Osteoblast (primary cell): ENCODE measurements at regions not wholly inside any gene's neighbourhood (a gene's known extent, or its start where the extent isn't known, plus 50 kb on each side); places are given as distances from the start of the nearest gene placed in this dataset.

Experiments used
- DNase-seq: peaks from one replicate; pipeline ENCODE4 v3.0.0; 2011; ENCODE audit warnings: low spot score, mixed read lengths; ENCODE audit not compliant: insufficient read length; ENCODE audit errors: missing footprints
- H2AFZ ChIP-seq: 2 replicates; pipeline ENCODE4 v1.6.0; 2011; ENCODE audit warnings: mild to moderate bottlenecking, low read length
- H3K27ac ChIP-seq: 2 replicates; pipeline ENCODE4 v1.5.1; 2011; ENCODE audit warnings: mild to moderate bottlenecking, low read depth, low read length, moderate library complexity
- H3K27me3 ChIP-seq: 2 replicates; pipeline ENCODE4 v1.6.0; 2012; ENCODE audit warnings: mild to moderate bottlenecking, control low read depth, inconsistent platforms, low read length, moderate library complexity; ENCODE audit not compliant: insufficient read depth
- H3K36me3 ChIP-seq: 2 replicates; pipeline ENCODE4 v1.5.1; 2011; ENCODE audit warnings: mild to moderate bottlenecking, low read length, control low read depth, moderate library complexity; ENCODE audit not compliant: insufficient read depth
- H3K4me1 ChIP-seq: 2 replicates; pipeline ENCODE4 v1.5.1; 2011; ENCODE audit warnings: mild to moderate bottlenecking, low read length, control low read depth, moderate library complexity; ENCODE audit not compliant: insufficient read depth
- H3K4me2 ChIP-seq: 2 replicates; pipeline ENCODE4 v1.6.0; 2011; ENCODE audit warnings: mild to moderate bottlenecking, low read length; ENCODE audit not compliant: insufficient read depth
- H3K4me3 ChIP-seq: fragments of 200-600 bp; sonication (generic); 3 replicates; pipeline ENCODE4 v1.5.1; 2012; ENCODE audit warnings: mild to moderate bottlenecking, low read length, inconsistent platforms; ENCODE audit not compliant: insufficient read depth
- H3K79me2 ChIP-seq: 2 replicates; pipeline ENCODE4 v1.6.0; 2012; ENCODE audit warnings: mild to moderate bottlenecking, low read length, control low read depth, inconsistent platforms; ENCODE audit not compliant: insufficient read depth
- H3K9me3 ChIP-seq: 2 replicates; pipeline ENCODE4 v1.5.1; 2011; ENCODE audit warnings: low read depth, low read length, control low read depth
- H4K20me1 ChIP-seq: 2 replicates; pipeline ENCODE4 v1.6.0; 2012; ENCODE audit warnings: mild to moderate bottlenecking, low read length, control low read depth; ENCODE audit not compliant: insufficient read depth
- CTCF ChIP-seq: IDR thresholded peaks from 2 replicates; pipeline ENCODE4 v1.5.1; 2011; ENCODE audit warnings: mild to moderate bottlenecking, low read depth, low read length, moderate library complexity; ENCODE audit errors: extremely low read depth

DNA sequence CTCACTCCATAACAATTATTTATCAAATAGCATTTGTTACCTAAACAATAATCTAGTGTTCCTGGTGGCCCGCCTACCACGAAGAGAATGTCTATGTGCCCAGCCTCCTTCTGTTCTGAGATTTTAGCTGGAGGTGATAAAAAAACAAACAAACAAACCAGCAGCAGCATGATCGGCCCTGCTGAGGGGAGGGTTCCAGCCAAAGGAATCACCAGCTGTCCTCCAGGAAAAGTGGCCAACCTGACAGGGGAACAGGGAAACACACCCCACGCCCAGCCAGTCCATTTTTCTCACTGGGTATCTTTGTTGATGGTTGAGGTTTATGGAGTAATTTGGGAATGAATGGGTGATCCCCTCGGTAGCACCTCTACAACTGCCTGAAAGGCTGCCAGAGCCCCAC, 203.0 kb upstream of the DYNLRB2 start:
- Histone ChIP-seq H2AFZ (no peak overlapping the region), H3K27ac (no peak overlapping the region), H3K27me3 (peaks cover 20% of the 10 kb centered on the region), H3K4me2 (no peak overlapping the region), H4K20me1 (no peaks in the 10 kb centered on the region), H3K36me3 (no peaks in the 10 kb centered on the region), H3K79me2 (no peaks in the 10 kb centered on the region), H3K4me1 (no peaks in the 10 kb centered on the region), H3K4me3 (no peak overlapping the region), H3K9me3 (no peaks in the 10 kb centered on the region)
- DNase-seq, result no peak
- no peak for TF ChIP-seq CTCF

DNA sequence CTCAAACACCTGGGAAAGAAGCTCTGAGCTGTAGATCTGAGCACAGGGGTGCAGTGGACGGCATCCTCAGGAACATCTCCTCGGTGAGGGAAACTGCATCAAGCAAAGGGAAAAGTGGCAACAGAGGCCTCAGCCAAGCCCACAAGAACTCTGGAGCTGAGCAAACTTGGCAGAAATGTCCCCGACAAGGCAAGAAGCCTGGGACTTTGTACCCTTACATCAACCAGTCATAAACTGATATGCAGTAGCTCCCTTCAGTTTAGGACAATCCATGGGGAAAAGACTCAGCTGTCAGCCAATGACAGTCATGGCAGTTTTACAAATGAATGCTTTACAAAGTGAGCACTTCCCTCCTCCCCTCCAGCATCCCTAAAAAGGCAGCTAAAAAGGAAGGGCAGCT, 210.0 kb upstream of the DYNLRB2 start:
- no peak for TF ChIP-seq CTCF
- Histone ChIP-seq H2AFZ (no peak overlapping the region), H3K4me2 (no peak overlapping the region), H3K79me2 (no peaks in the 10 kb centered on the region), H4K20me1 (no peaks in the 10 kb centered on the region), H3K27me3 (peaks cover 3% of the 10 kb centered on the region), H3K27ac (no peak overlapping the region), H3K4me1 (no peaks in the 10 kb centered on the region), H3K9me3 (no peaks in the 10 kb centered on the region), H3K36me3 (no peaks in the 10 kb centered on the region), H3K4me3 (no peak overlapping the region)
- no peak for DNase-seq

DNA sequence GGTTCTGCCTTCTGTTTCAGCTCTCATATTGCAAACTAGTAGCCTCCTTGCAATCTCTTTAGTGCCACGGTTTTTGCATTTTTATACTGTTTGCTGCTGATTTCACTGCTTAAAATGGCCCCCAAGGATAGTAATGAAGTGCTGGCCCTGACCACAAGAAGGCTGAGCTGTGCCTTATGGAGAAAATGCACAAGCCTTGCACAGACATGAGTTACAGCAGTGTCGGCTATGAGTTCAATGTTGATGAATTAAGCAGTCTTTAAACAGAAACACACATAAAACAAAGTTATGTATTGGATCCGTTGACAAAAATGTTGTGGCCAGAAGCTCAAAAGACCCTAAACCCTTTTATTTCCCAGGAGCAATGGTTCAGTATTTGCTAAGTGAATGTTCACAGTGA, 210.6 kb upstream of the DYNLRB2 start:
- no peaks in the 10 kb centered on the region for H3K36me3 ChIP-seq
- no peak for TF ChIP-seq CTCF
- peaks cover 3% of the 10 kb centered on the region for H3K27me3 ChIP-seq
- H3K4me1 ChIP-seq, result no peaks in the 10 kb centered on the region
- H3K27ac ChIP-seq, result no peak overlapping the region
- no peak overlapping the region for H3K4me3 ChIP-seq
- H3K9me3 ChIP-seq, result no peaks in the 10 kb centered on the region
- H4K20me1 ChIP-seq, result no peaks in the 10 kb centered on the region
- no peak for DNase-seq
- H2AFZ ChIP-seq, result no peak overlapping the region
- H3K79me2 ChIP-seq, result no peaks in the 10 kb centered on the region
- H3K4me2 ChIP-seq, result no peak overlapping the region

- Histone ChIP-seq H4K20me1 (no peaks in the 10 kb centered on the region), H3K36me3 (no peaks in the 10 kb centered on the region), H2AFZ (no peak overlapping the region), H3K79me2 (no peaks in the 10 kb centered on the region), H3K4me2 (no peak overlapping the region), H3K27ac (no peak overlapping the region), H3K9me3 (no peaks in the 10 kb centered on the region), H3K27me3 (peaks cover 11% of the 10 kb centered on the region), H3K4me3 (no peak overlapping the region), H3K4me1 (no peaks in the 10 kb centered on the region)
- DNase-seq, result no peak
- TF ChIP-seq CTCF, result no peak
These were observed 213.1 kb upstream of the DYNLRB2 start for GRCh38 chr16:80327740-80328139.
